T47D (cell line): ENCODE measurements at regions not wholly inside any gene's neighbourhood (a gene's known extent, or its start where the extent isn't known, plus 50 kb on each side); places are given as distances from the start of the nearest gene placed in this dataset.

Source experiments
- DNase-seq, 2 experiments: peaks; one replicate each; pipeline versions ENCODE4 v3.0.0 to v3.0.0-alpha.2; 2011 to 2012; ENCODE audit warnings: low read depth in 1 of 2, low spot score in 1 of 2
- JUND ChIP-seq: IDR thresholded peaks from 2 replicates; pipeline ENCODE4 v1.6.1; 2012; ENCODE audit warnings: low read depth
- in situ Hi-C: cut with HindIII; loops from 2 replicates; pipeline ENCODE4 v1.10.0; 2016; ENCODE audit warnings: low sequenced_read_pairs, low pct_unique_long_range_greater_than_20kb

DNA sequence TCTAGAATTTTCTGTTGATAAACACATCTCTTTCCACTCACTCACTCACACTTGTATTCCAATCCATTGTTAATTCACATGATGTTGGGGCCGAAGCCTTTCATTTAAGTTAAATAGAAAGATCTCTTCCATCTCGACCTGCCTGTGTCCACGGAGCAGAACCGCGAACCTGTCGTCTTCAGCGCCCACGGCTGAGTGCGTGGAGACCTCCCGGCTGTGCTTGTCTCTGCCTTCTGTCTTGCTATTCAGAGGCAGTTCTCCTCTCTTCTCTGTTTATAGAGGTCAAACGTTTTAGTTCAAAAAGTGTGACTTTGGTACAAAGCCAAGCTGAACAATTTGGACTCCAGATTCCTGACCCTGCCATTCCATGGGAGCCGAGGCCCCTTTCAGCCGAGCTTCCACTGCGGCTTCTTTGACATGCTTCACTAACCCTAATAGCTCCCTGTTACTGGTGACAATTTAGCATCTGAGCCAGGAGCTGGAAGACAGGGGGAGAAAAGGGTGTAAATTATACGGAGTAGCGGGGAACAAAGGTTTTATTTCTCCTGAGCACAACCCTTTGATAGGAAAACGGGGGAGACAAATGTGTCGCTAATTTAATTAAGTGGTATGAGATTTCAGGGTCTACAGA, 314.4 kb upstream of the IRX4 start:
- in situ Hi-C loops: no loop called here
- DNase-seq: no peak
- no peak for TF ChIP-seq JUND

DNA sequence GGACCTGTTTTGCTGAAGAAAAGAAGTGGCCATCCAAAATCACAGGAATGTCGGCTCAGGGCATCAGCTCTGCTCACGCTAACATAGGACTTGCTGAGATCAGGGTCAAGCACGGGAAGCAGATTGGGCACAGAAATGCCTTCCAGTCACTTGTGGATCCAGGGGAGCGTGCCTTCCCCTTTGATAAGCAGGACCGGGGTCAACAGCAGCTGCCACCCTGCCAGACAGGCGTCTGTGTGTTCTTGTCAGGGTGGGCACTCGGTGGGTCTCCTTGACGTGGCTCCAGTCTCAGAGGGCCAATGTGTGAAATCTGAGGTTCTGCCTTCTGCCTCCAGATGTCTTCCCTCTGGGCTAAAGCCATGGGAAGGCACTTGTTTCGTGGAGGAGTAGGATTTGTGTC, 313.7 kb upstream of the IRX4 start:
- in situ Hi-C loops: no loop called here
- DNase-seq: no peak
- TF ChIP-seq JUND: no peak

DNA sequence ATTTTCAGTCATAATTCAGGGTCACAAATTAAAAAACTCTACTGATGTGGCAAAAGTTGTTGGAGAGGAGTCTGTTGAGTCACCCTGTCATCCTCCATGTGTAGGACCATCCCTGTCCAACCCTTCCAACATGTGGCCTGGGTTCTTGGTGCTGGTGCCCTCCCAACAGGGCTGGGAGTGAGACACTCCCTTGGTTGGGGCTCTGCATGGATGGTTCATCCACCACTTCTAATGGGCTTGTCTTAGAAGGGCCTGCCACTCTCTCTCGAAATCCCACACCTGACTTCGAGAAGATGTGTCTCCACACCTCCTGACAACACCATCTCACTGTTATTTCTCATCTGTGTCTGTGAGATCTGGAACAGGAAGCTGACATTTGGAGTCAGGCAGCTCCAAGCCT, 312.2 kb upstream of the IRX4 start:
- DNase-seq: no peak
- in situ Hi-C loops: no loop called here
- TF ChIP-seq JUND: no peak

DNA sequence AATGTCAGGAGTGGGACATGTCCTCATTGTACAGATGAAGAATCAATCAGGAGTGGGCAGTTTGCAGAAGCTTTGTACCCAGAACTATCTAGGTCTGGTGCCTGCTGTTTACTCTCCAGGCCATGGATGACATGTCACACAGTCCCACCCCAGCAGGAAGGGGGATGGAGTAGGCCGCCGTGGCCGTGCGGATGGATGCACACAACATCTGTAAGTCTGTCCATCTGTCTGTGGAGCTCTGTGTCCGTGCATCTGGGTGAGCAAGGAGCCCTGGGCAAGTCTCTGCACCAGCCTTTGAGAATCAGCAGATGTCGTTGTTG, 311.5 kb upstream of the IRX4 start:
- in situ Hi-C loops: no loop called here
- no peak for TF ChIP-seq JUND
- peak in 1 of 2 experiments; percentile 20 for DNase-seq

DNA sequence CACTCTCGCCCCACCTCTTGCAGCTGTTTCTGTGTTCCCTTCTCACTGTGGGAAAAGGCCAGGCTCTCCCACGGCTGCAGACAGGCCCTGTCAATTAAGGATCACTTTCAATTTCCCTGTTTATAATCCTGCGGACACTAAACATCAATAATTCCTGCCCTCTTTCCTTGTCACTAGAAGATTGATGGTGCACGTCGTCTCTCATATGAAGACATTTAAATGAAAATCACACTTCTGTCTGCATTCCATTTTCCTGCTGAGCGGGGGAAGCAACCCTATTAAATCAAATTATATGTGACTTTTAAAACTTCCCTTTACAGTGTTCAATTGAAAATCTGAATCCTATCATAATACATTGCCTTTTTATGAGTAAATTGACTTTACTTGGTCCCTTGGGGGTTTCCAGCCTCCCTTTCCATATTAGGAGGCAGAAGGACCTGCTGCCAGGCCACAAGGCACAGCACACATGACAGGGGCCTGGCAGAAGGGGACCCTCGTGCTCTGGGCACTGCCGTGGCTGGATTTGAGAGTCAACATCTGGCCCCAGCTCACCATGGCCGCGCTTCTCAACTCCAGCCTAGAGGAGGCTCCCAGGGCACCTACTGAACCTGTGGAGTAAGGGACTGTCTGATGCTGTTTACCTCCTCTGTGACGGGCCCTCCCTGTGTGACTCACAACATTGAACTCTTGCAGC, 311.0 kb upstream of the IRX4 start:
- TF ChIP-seq JUND: no peak
- in situ Hi-C loops: no loop called here
- no peak for DNase-seq

DNA sequence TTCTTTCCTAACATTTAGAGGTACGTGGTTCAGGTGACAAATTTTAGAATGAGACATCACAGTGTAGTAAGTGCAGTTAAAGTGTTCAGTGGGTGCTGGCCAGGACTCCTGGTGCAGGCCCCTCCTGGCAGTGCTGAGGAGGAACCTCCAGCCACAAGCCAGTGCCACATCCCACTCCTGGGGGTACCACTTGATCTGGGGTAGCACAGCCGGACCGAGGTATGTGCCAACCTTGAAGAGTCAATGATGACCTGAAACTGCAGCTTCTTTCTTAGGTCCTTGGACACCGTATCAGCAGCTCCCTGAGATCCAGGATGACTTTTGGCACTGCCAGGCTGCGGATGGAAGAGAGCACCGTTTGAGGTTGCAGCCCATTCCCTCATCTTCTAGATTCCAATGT, 310.4 kb upstream of the IRX4 start:
- in situ Hi-C loops: no loop called here

DNA sequence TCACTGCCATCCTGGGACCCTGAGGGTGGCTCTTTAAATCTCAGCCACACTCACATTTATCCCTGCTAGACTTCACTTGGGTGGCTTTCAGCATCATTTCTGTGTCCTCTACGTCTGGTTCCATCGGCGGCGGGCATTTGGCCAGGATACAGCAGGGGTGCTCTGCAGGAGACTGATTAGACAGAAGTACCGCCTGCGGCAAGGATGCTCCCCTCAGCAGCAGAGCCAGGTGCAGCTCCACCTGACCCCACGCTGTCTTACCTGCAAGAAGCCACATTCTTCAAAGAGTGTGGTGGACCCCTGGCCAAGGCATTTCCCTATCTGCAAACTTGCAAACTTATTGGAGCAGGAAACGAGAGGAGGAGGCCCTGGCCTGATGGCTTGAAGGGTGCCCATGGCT, 309.8 kb upstream of the IRX4 start:
- no peak for TF ChIP-seq JUND
- in situ Hi-C loops: no loop called here
- DNase-seq: no peak

More for the DNA sequence above, 310.4 kb upstream of the IRX4 start:
- DNase-seq: no peak
- no peak for TF ChIP-seq JUND

DNA sequence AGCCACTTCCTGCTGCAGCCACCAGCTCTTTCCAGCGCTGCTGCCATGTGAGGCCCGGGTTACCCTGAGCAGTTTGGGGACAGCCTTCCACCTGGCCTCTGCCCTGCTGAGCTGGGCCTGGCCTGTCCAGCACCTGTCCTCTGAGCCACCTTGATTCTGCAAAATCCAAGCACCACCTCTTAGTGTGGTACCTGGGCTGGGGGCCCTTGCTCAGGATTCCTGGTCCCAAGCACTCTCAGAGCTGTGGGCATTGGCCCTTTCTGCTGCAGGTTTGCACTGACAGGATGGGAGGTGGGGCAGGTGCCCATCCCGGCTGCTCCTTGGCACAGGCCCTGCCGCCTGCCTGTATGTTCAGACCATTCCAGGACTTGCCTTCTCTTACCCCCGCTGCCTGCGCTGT, 309.2 kb upstream of the IRX4 start:
- in situ Hi-C loops: no loop called here
- TF ChIP-seq JUND: no peak
- DNase-seq: no peak

DNA sequence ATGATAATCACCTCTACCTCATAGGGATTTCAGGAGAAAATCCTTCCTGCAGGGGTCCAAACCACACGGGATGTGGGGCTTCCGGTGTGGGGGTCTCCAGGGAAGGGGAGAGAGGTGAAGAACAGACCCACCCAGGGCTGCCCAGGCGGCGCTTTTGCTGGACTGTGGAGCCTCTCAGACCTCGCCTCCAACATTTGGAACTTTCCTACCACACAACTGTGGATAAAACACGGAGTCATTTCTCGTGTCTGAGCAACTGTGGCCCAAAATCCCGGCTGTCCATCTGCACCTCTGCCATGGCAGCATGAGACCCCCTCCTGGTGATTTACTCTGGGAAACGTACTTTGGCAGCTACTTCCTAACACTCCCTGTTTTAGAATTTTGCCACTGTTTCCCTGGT, 307.8 kb upstream of the IRX4 start:
- no peak for DNase-seq
- in situ Hi-C loops: no loop called here
- TF ChIP-seq JUND: no peak

DNA sequence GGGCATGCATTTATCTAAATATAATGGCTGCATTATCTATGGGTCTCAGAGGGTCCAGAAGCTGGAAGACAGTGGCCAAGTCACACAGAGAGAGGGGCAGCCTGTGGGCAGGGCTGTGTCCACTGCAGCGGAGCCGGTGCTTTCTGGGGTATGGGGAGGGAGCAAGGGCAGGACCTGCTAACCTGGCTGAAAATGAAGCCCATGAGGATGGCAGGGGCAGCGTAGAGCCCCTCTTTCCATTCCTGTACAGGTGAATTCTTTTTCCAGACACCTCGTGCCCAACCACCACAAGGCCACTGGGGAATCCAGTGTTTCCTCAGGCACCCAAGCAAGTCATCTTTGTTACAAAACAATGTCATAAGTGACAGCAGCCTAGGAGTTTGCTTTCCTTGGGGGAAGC, 305.9 kb upstream of the IRX4 start:
- no peak for TF ChIP-seq JUND
- in situ Hi-C loops: no loop called here

DNA sequence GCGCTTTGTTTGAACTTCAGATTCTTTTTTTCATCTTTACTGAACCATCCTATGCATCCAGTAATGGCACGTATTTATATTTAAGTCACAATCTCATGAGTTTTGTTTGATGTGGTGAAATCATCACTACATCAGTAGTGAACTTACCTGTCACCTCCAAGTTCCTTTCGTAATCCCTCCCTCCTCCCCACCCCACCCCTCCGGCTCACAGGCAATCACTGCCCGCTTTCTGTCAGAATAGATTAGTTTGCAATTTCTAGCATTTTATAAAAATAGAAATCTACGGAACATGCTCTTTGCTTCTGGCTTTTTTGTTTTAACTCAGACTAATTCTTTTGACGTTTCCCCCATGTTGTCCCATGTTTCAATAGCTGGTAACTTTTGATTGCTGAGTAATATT, 305.4 kb upstream of the IRX4 start:
- no peak for DNase-seq
- no peak for TF ChIP-seq JUND
- in situ Hi-C loops: no loop called here

More for the DNA sequence above, 305.9 kb upstream of the IRX4 start:
- DNase-seq: no peak

DNA sequence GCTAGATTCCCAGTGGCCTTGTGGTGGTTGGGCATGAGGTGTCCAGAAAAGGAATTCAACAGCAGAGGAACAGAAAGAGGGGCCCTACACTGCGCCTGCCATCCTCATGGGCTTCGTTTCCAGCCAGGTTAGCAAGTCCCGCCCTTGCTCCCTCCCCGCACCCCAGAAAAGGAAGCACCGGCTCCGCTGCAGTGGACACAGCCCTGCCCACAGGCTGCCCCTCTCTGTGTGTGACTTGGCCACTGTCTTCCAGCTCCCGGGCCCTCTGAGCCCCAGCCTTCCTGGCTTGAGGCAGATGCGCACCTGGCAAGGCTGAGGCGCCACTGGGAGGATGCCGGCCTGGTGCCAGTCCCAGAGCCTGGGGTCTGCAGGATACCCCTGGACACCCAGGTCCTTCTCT, 305.0 kb upstream of the IRX4 start:
- in situ Hi-C loops: no loop called here
- no peak for TF ChIP-seq JUND
- no peak for DNase-seq

DNA sequence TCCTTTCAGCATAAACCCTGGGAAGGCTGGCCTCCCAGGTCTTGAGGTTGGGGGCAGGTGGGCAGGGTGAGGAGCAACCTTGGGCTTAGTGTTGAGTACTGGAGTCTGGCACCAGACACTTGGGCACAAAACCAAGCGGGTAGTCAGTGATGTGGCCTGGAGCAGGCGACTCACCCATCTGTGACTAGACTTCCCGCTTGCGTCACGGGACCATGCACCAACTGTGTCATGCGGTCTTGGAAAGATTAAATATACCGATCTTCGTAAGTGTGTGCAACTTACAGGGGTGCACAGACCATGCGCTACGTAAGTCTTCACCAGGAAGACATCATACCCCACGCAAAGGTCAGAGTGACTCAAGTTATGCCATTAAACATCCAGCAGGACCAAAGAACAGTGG, 304.4 kb upstream of the IRX4 start:
- no peak for TF ChIP-seq JUND
- in situ Hi-C loops: no loop called here
- no peak for DNase-seq

DNA sequence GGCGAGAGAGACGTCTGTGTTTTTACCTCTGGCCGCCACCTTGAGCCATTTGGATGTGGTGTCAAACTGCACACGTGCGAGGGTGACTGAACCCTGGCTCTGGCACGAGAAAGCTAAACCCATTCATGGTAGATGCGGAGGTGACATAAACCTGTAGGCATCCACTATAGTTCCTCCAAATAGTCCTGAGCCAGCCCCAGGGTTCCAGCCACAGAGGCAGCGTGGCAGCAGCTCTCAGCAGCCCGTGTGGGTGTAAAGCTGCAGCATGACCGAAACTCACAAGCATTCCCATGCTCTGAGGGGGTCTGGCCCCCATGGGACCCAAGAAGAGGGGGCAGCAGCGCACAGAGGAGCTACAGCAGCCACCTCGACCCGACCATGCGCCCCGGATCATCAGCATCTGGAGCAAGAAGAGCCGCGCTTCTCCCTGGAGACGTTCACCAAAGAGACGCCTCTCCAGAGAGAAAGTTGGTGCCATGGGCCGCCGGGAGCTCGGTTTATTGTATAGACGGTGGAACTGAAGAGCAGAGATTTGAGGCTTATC, 303.8 kb upstream of the IRX4 start:
- in situ Hi-C loops: no loop called here
- TF ChIP-seq JUND: no peak

More for the DNA sequence above, 303.8 kb upstream of the IRX4 start:
- no peak for DNase-seq
